DMS 273 treated with DMSO at 0.1 percent for 48 hours (cell line): ENCODE measurements at regions not wholly inside any gene's neighbourhood (a gene's known extent, or its start where the extent isn't known, plus 50 kb on each side); places are given as distances from the start of the nearest gene placed in this dataset.

ENCODE experiments used
- DNase-seq: peaks from one replicate; lab custom pipeline; 2025; lab: John Stamatoyannopoulos, UW

GRCh38 chr2:46850742-46851141 is 64.9 kb downstream of the MCFD2 start:
- no peak for DNase-seq

GRCh38 chr2:46849721-46850556 is 65.7 kb downstream of the MCFD2 start:
- no peak for DNase-seq

- no peak for DNase-seq
Measured at GRCh38 chr2:46849046-46849715, 66.4 kb downstream of the MCFD2 start.

GRCh38 chr2:46848447-46848846 is 67.2 kb downstream of the MCFD2 start:
- no peak for DNase-seq

GRCh38 chr2:46847726-46848412 is 67.7 kb downstream of the MCFD2 start:
- no peak for DNase-seq

GRCh38 chr2:46847185-46847710 is 68.4 kb downstream of the MCFD2 start:
- peak; percentile 80 for DNase-seq

- DNase-seq = no peak
Measured at GRCh38 chr2:46846536-46846935, 69.1 kb downstream of the MCFD2 start.

GRCh38 chr2:46845542-46846486 is 69.8 kb downstream of the MCFD2 start:
- DNase-seq = no peak

- no peak for DNase-seq
Measured at GRCh38 chr2:46844443-46844842, 71.2 kb downstream of the MCFD2 start.

GRCh38 chr2:46844034-46844433 is 71.6 kb downstream of the MCFD2 start:
- no peak for DNase-seq

- no peak for DNase-seq
Measured at GRCh38 chr2:46843316-46843715, 72.3 kb downstream of the MCFD2 start.

- DNase-seq = no peak
Measured at GRCh38 chr2:46842876-46843275, 72.7 kb downstream of the MCFD2 start.

- no peak for DNase-seq
Measured at GRCh38 chr2:46841621-46842020, 74.0 kb downstream of the MCFD2 start.

GRCh38 chr2:46839045-46839444 is 76.6 kb downstream of the MCFD2 start:
- no peak for DNase-seq

GRCh38 chr2:46837704-46838103 is 77.9 kb downstream of the MCFD2 start:
- no peak for DNase-seq

- no peak for DNase-seq
Measured at GRCh38 chr2:46837112-46837454, 78.5 kb downstream of the MCFD2 start.

GRCh38 chr2:46836295-46837111 is 79.1 kb downstream of the MCFD2 start:
- no peak for DNase-seq

- no peak for DNase-seq
Measured at GRCh38 chr2:46835520-46835919, 80.1 kb downstream of the MCFD2 start.

GRCh38 chr2:46832543-46832942 is 83.1 kb downstream of the MCFD2 start:
- DNase-seq = no peak

GRCh38 chr2:46831869-46832265 is 83.7 kb downstream of the MCFD2 start:
- no peak for DNase-seq
